Sigmoid colon (tissue), 6 donors: ENCODE measurements at regions not wholly inside any gene's neighbourhood (a gene's known extent, or its start where the extent isn't known, plus 50 kb on each side); places are given as distances from the start of the nearest gene placed in this dataset.

Experiments
- DNase-seq: peaks from one replicate; pipeline ENCODE4 v3.0.0-alpha.2; 2019
- H3K27ac ChIP-seq, 4 donors: fragments of 200-600 bp; sonication (generic); one replicate each; pipeline ENCODE4 v1.5.1; 2016 to 2019; ENCODE audit warnings: mild to moderate bottlenecking in 1 of 4
- H3K27me3 ChIP-seq, 3 donors: fragments of 200-600 bp; sonication (generic); one replicate each; pipeline ENCODE4 v1.5.1; 2019; ENCODE audit warnings: mild to moderate bottlenecking in 1 of 3
- H3K36me3 ChIP-seq, 4 donors: fragments of 200-600 bp; sonication (generic); one replicate each; pipeline ENCODE4 v1.5.1; 2016 to 2019
- H3K4me1 ChIP-seq, 4 donors: fragments of 200-600 bp; sonication (generic); one replicate each; pipeline ENCODE4 v1.5.1; 2017 to 2019
- H3K4me3 ChIP-seq, 4 donors: fragments of 200-600 bp; sonication (generic); one replicate each; pipeline ENCODE4 v1.5.1; 2017 to 2019; ENCODE audit warnings: mild to moderate bottlenecking in 2 of 4, moderate library complexity in 1 of 4
- H3K9me3 ChIP-seq, 4 donors: fragments of 200-600 bp in 3 of 4; sonication (generic) in 3 of 4; one replicate each; pipeline versions ENCODE4 v1.5.1 to v1.6.1; 2013 to 2019
- EP300 ChIP-seq, 4 donors: sonication (generic); formaldehyde crosslinking; IDR thresholded peaks; one replicate each; pipeline ENCODE4 v1.6.1; 2017; ENCODE audit warnings: antibody characterized with exemption in 4 of 4
- POLR2A ChIP-seq, 2 donors: fragments of 450-650 bp; IDR thresholded peaks; one replicate each; pipeline ENCODE4 v1.6.1; 2016; ENCODE audit warnings: antibody characterized with exemption in 2 of 2, mild to moderate bottlenecking in 2 of 2, moderate library complexity in 2 of 2
- POLR2AphosphoS5 ChIP-seq, 4 donors: sonication (generic); formaldehyde crosslinking; IDR thresholded peaks; one replicate each; pipeline ENCODE4 v1.6.1; 2017; ENCODE audit warnings: antibody characterized with exemption in 4 of 4
- WGBS, 2 donors: extraction: QIAGEN DNeasy Blood & Tissue Kit; methylation state at CpG; one replicate each; pipeline ENCODE4 v1.1.7; 2013; 5-methylcytosine and 5-hydroxymethylcytosine counted together
- intact Hi-C: fragments of 100-400 bp; cut with DNase I; formaldehyde crosslinking; loops from one replicate; pipeline ENCODE4 v1.15.1; 2023
- TF ChIP-seq, protein P1 (sequence below), 4 experiments: fragments of 450-650 bp in 3 of 4; fragments of 200-600 bp in 1 of 4; IDR thresholded peaks; one replicate each; pipeline ENCODE4 v1.5.1; 2016 to 2019; ENCODE audit warnings: antibody characterized with exemption in 4 of 4, mild to moderate bottlenecking in 3 of 4, moderate library complexity in 2 of 4
- donor health status: healthy with polysubstance abuse.
- donor health status: healthy.

DNA sequence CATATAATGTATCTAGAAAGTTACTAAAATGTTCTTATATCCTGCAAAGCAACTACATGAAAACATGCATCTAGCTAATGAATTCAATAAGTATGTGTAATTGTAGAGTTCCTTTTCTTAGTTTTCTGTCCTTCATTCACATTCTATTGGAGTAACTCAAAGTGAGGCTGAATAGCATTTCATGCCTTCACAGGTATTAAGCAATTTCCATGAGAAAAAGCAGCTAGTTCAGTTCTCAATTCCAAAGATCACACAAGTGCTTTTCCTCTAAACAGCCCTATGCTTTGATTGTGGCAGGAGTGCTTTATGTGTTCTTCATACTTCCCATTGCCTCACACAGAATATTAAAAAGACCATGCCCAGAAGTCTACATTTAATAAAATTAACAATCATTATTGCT is 274.9 kb downstream of the RFPL4B start:
- Histone ChIP-seq H3K27ac (no peak overlapping the region), H3K36me3 (no peaks in the 10 kb centered on the region), H3K4me3 (no peak overlapping the region), H3K9me3 (no peaks in the 10 kb centered on the region), H3K4me1 (no peaks in the 10 kb centered on the region), H3K27me3 (no peaks in the 10 kb centered on the region)
- TF ChIP-seq, protein P1, sequence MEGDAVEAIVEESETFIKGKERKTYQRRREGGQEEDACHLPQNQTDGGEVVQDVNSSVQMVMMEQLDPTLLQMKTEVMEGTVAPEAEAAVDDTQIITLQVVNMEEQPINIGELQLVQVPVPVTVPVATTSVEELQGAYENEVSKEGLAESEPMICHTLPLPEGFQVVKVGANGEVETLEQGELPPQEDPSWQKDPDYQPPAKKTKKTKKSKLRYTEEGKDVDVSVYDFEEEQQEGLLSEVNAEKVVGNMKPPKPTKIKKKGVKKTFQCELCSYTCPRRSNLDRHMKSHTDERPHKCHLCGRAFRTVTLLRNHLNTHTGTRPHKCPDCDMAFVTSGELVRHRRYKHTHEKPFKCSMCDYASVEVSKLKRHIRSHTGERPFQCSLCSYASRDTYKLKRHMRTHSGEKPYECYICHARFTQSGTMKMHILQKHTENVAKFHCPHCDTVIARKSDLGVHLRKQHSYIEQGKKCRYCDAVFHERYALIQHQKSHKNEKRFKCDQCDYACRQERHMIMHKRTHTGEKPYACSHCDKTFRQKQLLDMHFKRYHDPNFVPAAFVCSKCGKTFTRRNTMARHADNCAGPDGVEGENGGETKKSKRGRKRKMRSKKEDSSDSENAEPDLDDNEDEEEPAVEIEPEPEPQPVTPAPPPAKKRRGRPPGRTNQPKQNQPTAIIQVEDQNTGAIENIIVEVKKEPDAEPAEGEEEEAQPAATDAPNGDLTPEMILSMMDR (IDR thresholded peaks at IDR 0.05): no peak
- no peak for TF ChIP-seq POLR2AphosphoS5 (IDR thresholded peaks at IDR 0.05)
- TF ChIP-seq EP300 (IDR thresholded peaks at IDR 0.05): no peak
- no peak for TF ChIP-seq POLR2A (IDR thresholded peaks at IDR 0.05)
- intact Hi-C loops: no loop called here
- DNase-seq: no peak

DNA sequence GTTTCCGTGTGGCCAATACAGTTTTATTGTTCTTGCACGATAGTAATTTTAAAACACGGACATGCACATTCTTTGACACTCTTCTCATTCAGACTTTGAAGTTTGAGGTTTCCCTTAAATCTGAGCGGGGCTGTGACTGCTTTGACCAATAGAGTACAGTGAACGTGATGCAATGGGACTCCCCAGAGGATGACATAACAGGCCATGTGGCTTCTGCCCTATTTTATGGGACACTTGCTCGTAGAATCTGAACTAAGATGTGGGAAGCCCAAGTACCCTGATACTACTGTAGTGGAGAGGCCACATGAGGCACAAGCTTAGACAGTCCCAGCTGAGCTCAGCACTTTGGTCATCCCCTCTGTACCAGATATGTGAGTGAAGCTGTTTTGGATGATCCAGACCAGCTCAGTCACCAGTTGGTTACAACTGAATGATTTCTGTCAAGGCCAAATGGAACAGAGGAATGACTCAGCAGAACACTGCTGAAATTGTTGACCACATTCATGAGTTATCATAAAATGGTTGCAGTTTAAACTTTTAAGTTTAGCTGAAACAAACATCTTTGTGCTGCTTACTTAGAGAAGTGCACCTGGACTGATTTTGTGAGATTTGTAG is 279.4 kb downstream of the RFPL4B start:
- no peak for TF ChIP-seq EP300 (IDR thresholded peaks at IDR 0.05)
- TF ChIP-seq POLR2A (IDR thresholded peaks at IDR 0.05): no peak
- TF ChIP-seq POLR2AphosphoS5 (IDR thresholded peaks at IDR 0.05): no peak
- TF ChIP-seq, protein P1 (IDR thresholded peaks at IDR 0.05): no peak
- H3K9me3 ChIP-seq: no peaks in the 10 kb centered on the region
- intact Hi-C loops: no loop called here
- no peaks in the 10 kb centered on the region for H3K36me3 ChIP-seq
- 84 to 91% methylated on average over 6 of the region's 6 CpGs for WGBS, 2 donors
- DNase-seq: no peak
- H3K4me1 ChIP-seq: no peaks in the 10 kb centered on the region
- H3K27me3 ChIP-seq: no peaks in the 10 kb centered on the region
- no peak overlapping the region for H3K27ac ChIP-seq
- no peak overlapping the region for H3K4me3 ChIP-seq

DNA sequence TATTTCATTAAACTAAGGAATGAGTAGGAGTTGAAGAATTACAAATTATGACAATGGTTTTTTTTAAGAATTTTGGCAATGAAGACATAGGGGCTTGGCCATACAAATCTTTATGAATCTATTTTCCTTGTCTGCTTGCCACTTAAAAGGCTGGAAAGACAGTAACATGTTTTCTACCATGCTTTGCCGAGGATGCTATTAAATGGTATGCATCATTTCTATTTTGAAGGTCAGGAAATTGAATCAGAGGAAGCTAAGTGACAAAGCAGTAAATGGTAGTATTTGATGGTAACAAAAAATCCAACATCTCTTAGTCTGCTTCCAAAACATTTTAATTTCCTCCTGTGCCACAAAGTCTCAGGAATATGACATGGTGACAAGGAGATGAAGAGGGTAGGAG is 287.2 kb downstream of the RFPL4B start:
- H3K27ac ChIP-seq: no peak overlapping the region
- no peaks in the 10 kb centered on the region for H3K4me1 ChIP-seq
- H3K36me3 ChIP-seq: no peaks in the 10 kb centered on the region
- DNase-seq: no peak
- WGBS, 2 donors: 88 to 92% methylated on average over 1 of the region's 1 CpG
- no peaks in the 10 kb centered on the region for H3K9me3 ChIP-seq
- no peak overlapping the region for H3K4me3 ChIP-seq
- TF ChIP-seq, protein P1 (IDR thresholded peaks at IDR 0.05): no peak
- TF ChIP-seq EP300 (IDR thresholded peaks at IDR 0.05) (no peak), POLR2AphosphoS5 (IDR thresholded peaks at IDR 0.05) (no peak), POLR2A (IDR thresholded peaks at IDR 0.05) (no peak)
- no peaks in the 10 kb centered on the region for H3K27me3 ChIP-seq
- intact Hi-C loops: no loop called here

DNA sequence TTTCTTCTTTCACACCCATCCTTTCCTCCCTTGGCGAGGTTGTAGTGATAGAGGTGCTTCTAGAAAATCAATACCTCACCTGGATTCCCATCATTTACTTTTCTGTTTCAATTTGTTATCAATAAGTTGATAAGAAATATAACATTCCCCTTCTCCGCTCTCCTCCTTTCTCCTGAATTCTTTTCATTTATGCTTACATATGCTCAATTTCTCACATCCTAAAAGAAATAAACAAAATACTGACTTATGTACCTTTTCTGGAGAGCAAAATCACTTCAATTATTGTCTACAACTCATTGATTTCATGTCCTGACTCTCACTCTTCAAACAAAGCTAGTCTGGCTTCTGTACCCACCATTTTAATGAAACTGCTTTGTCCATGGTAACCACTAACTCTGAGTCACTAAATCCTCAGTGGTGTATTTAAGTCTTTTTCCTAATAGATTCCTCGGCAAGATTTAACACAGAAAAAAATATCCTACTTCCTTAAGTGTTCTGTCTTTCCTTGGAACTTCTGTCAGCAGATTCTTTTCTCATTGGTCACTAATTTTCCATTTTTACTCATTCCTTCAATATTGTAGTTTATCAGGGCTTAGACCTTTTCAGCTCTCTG is 289.6 kb downstream of the RFPL4B start:
- intact Hi-C loops: no loop called here
- TF ChIP-seq, protein P1 (IDR thresholded peaks at IDR 0.05): no peak
- TF ChIP-seq EP300 (IDR thresholded peaks at IDR 0.05) (no peak), POLR2AphosphoS5 (IDR thresholded peaks at IDR 0.05) (no peak), POLR2A (IDR thresholded peaks at IDR 0.05) (no peak)
- H3K27me3 ChIP-seq: no peaks in the 10 kb centered on the region
- WGBS, 2 donors: 77 to 87% methylated on average over 3 of the region's 3 CpGs
- no peaks in the 10 kb centered on the region for H3K9me3 ChIP-seq
- no peaks in the 10 kb centered on the region for H3K36me3 ChIP-seq
- no peak overlapping the region for H3K4me3 ChIP-seq
- H3K27ac ChIP-seq: no peak overlapping the region
- H3K4me1 ChIP-seq: no peaks in the 10 kb centered on the region
- DNase-seq: no peak

DNA sequence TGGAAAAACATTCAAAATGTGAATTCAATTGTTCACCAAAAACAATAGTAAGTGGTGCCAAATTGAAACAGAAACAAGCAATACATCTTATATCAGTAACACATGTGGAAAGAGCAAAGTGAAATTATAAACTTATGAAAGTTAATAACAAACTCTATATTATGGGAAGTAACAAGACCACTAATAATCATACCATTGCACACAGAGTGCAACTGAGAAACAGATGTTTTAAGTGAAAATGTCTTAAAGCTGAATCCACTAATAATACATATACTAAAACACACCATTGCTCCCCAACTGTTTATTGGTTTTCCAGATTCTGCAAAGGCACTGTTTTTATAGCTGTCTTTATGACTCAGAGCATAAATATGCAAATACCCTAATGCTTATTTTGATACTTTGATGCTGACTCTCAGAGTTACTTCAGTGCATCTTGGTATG is 292.3 kb downstream of the RFPL4B start:
- no peak overlapping the region for H3K4me3 ChIP-seq
- DNase-seq: no peak
- TF ChIP-seq POLR2AphosphoS5 (IDR thresholded peaks at IDR 0.05) (no peak), POLR2A (IDR thresholded peaks at IDR 0.05) (no peak), EP300 (IDR thresholded peaks at IDR 0.05) (no peak)
- TF ChIP-seq, protein P1 (IDR thresholded peaks at IDR 0.05): no peak
- H3K27ac ChIP-seq: no peak overlapping the region
- H3K36me3 ChIP-seq: no peaks in the 10 kb centered on the region
- no peaks in the 10 kb centered on the region for H3K4me1 ChIP-seq
- intact Hi-C loops: no loop called here
- no peaks in the 10 kb centered on the region for H3K27me3 ChIP-seq
- no peaks in the 10 kb centered on the region for H3K9me3 ChIP-seq
